CD14-positive monocyte (primary cell): ENCODE measurements at regions not wholly inside any gene's neighbourhood (a gene's known extent, or its start where the extent isn't known, plus 50 kb on each side); places are given as distances from the start of the nearest gene placed in this dataset.

Experiments used
- DNase-seq, 3 donors: peaks; one replicate each; pipeline ENCODE4 v3.0.0-alpha.2; 2011 to 2022
- H2AFZ ChIP-seq: 2 replicates; pipeline ENCODE4 v1.6.0; 2012; ENCODE audit warnings: mild to moderate bottlenecking, low read depth, low read length, inconsistent platforms; ENCODE audit not compliant: insufficient read depth, poor library complexity, severe bottlenecking
- H3K27ac ChIP-seq, 2 donors: 1 replicate in 1 of 2; 2 replicates in 1 of 2; pipeline ENCODE4 v1.5.1; 2012 to 2013; ENCODE audit warnings: low read length in 2 of 2, control low read depth in 1 of 2, inconsistent platforms in 1 of 2, low read depth in 1 of 2, mild to moderate bottlenecking in 1 of 2
- H3K27me3 ChIP-seq, 2 donors: one replicate each; pipeline versions ENCODE4 v1.6.0 to v1.6.1; 2011 to 2013; ENCODE audit warnings: low read length in 2 of 2; ENCODE audit not compliant: control insufficient read depth in 2 of 2, insufficient read depth in 2 of 2
- H3K36me3 ChIP-seq, 2 donors: replicated peaks in 1 of 2; 1 replicate in 1 of 2; 2 replicates in 1 of 2; pipeline versions ENCODE4 v1.5.1 to v1.6.1; 2012 to 2013; ENCODE audit warnings: low read length in 2 of 2, control low read depth in 1 of 2, inconsistent platforms in 1 of 2, mild to moderate bottlenecking in 1 of 2; ENCODE audit not compliant: insufficient read depth in 2 of 2, control insufficient read depth in 1 of 2
- H3K4me1 ChIP-seq, 2 donors: 1 replicate in 1 of 2; 2 replicates in 1 of 2; pipeline versions ENCODE4 v1.5.1 to v1.6.1; 2012 to 2013; ENCODE audit warnings: low read length in 2 of 2, control low read depth in 1 of 2, inconsistent platforms in 1 of 2, mild to moderate bottlenecking in 1 of 2, moderate library complexity in 1 of 2; ENCODE audit not compliant: insufficient read depth in 2 of 2, control insufficient read depth in 1 of 2
- H3K4me2 ChIP-seq: replicated peaks from 2 replicates; pipeline ENCODE3; 2012; ENCODE audit warnings: low read length, moderate library complexity, mild to moderate bottlenecking; ENCODE audit not compliant: poor library complexity, severe bottlenecking; ENCODE audit errors: extremely low read depth
- H3K4me3 ChIP-seq, 3 experiments: fragments of 200-600 bp in 1 of 3; sonication (generic) in 1 of 3; replicated peaks in 1 of 3; 1 replicate in 2 of 3; 2 replicates in 1 of 3; pipeline ENCODE4 v1.5.1; 2011 to 2013; ENCODE audit warnings: low read length in 3 of 3, mild to moderate bottlenecking in 3 of 3, control low read depth in 2 of 3, low read depth in 2 of 3, inconsistent platforms in 1 of 3, moderate library complexity in 1 of 3
- H3K79me2 ChIP-seq: 2 replicates; pipeline ENCODE4 v1.6.0; 2012; ENCODE audit warnings: mild to moderate bottlenecking, control low read depth, inconsistent platforms, low read length, moderate library complexity; ENCODE audit not compliant: insufficient read depth
- H3K9ac ChIP-seq: 2 replicates; pipeline ENCODE4 v1.6.0; 2017; ENCODE audit warnings: low read length, mild to moderate bottlenecking; ENCODE audit not compliant: insufficient read depth, poor library complexity, severe bottlenecking
- H3K9me3 ChIP-seq, 2 donors: replicated peaks in 1 of 2; 1 replicate in 1 of 2; 2 replicates in 1 of 2; pipeline versions ENCODE4 v1.5.1 to v1.6.1; 2012 to 2013; ENCODE audit warnings: low read length in 2 of 2, control low read depth in 1 of 2; ENCODE audit not compliant: control insufficient read depth in 1 of 2, insufficient read depth in 1 of 2
- H4K20me1 ChIP-seq: 2 replicates; pipeline ENCODE4 v1.6.0; 2012; ENCODE audit warnings: mild to moderate bottlenecking, low read length, control low read depth, moderate library complexity; ENCODE audit not compliant: insufficient read depth
- H3K27ac Mint-ChIP-seq, 7 donors: one replicate each; pipeline ENCODE4 v1.8.0; 2020; ENCODE audit warnings: mild to moderate bottlenecking in 7 of 7, mixed read lengths in 7 of 7, moderate library complexity in 6 of 7, inconsistent platforms in 2 of 7
- H3K27me3 Mint-ChIP-seq, 3 donors: one replicate each; pipeline ENCODE4 v1.8.0; 2021 to 2022; ENCODE audit warnings: low read depth in 3 of 3, mild to moderate bottlenecking in 3 of 3, mixed read lengths in 3 of 3, moderate library complexity in 3 of 3, inconsistent platforms in 1 of 3
- H3K36me3 Mint-ChIP-seq, 2 donors: one replicate each; pipeline ENCODE4 v1.8.0; 2020; ENCODE audit warnings: mixed read lengths in 2 of 2, inconsistent platforms in 1 of 2, mild to moderate bottlenecking in 1 of 2
- H3K4me1 Mint-ChIP-seq: one replicate; pipeline ENCODE4 v1.8.0; 2020; ENCODE audit warnings: mild to moderate bottlenecking, mixed read lengths
- H3K4me3 Mint-ChIP-seq, 2 donors: one replicate each; pipeline ENCODE4 v1.8.0; 2020; ENCODE audit warnings: mild to moderate bottlenecking in 2 of 2, mixed read lengths in 2 of 2, moderate library complexity in 1 of 2
- H3K9me3 Mint-ChIP-seq, 7 donors: one replicate each; pipeline ENCODE4 v1.8.0; 2020 to 2022; ENCODE audit warnings: mixed read lengths in 7 of 7, mild to moderate bottlenecking in 6 of 7, moderate library complexity in 6 of 7, inconsistent platforms in 2 of 7
- WGBS: methylation state at CpG from one replicate; pipeline ENCODE4 v1.1.5; 2013; ENCODE audit warnings: missing lambda C conversion rate; ENCODE audit not compliant: insufficient coverage; 5-methylcytosine and 5-hydroxymethylcytosine counted together
- intact Hi-C, 2 donors: fragments of 100-400 bp; cut with micrococcal nuclease; formaldehyde crosslinking; loops; one replicate each; pipeline versions ENCODE4 v1.15.0 to v1.15.1; 2023
- TF ChIP-seq, protein P1 (sequence below): fragments of 200-600 bp; IDR thresholded peaks from one replicate; pipeline ENCODE4 v1.8.0; 2022; ENCODE audit warnings: antibody characterized with exemption, mild to moderate bottlenecking

DNA sequence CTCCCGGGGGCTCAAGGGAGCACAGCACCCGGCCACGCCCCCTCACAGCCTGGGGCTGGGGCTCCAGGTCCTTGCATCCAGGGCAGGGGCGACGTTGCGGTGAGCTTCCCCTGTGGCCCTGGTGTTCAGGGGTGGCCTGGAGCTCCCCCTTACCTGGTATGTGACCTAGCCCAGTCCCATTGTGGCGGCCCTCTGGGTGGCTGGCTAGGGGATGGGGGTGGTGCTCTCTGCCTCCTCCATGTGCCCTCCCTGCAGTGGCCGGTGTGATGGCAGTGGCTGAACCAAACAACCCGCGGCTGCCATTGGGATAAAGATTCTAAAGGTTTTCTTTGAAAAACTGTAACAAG is 288.3 kb downstream of the RDH14 start:
- intact Hi-C loops, result no loop called here
- Histone ChIP-seq H3K27ac (no peak overlapping the region), H2AFZ (no peak overlapping the region), H3K4me3 (no peak overlapping the region), H3K27me3 (no peaks in the 10 kb centered on the region), H3K9ac (no peak overlapping the region), H3K4me2 (no peak overlapping the region), H3K79me2 (no peaks in the 10 kb centered on the region), H3K36me3 (no peaks in the 10 kb centered on the region), H3K4me1 (no peaks in the 10 kb centered on the region), H3K9me3 (peaks cover 0 to 9% of the 10 kb centered on the region in 2 donors), H4K20me1 (no peaks in the 10 kb centered on the region)
- Mint-ChIP-seq H3K4me1 (no peaks in the 10 kb centered on the region), H3K36me3 (no peaks in the 10 kb centered on the region), H3K9me3 (peaks cover 0 to 3% (median 2%) of the 10 kb centered on the region in 7 donors), H3K27me3 (no peaks in the 10 kb centered on the region), H3K4me3 (no peak overlapping the region), H3K27ac (peak overlapping the region in 1 of 7 donors; percentile 28)
- DNase-seq, result no peak
- TF ChIP-seq, protein P1, sequence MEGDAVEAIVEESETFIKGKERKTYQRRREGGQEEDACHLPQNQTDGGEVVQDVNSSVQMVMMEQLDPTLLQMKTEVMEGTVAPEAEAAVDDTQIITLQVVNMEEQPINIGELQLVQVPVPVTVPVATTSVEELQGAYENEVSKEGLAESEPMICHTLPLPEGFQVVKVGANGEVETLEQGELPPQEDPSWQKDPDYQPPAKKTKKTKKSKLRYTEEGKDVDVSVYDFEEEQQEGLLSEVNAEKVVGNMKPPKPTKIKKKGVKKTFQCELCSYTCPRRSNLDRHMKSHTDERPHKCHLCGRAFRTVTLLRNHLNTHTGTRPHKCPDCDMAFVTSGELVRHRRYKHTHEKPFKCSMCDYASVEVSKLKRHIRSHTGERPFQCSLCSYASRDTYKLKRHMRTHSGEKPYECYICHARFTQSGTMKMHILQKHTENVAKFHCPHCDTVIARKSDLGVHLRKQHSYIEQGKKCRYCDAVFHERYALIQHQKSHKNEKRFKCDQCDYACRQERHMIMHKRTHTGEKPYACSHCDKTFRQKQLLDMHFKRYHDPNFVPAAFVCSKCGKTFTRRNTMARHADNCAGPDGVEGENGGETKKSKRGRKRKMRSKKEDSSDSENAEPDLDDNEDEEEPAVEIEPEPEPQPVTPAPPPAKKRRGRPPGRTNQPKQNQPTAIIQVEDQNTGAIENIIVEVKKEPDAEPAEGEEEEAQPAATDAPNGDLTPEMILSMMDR, result no peak
- WGBS, result 92% methylated on average over 6 of the region's 10 CpGs

DNA sequence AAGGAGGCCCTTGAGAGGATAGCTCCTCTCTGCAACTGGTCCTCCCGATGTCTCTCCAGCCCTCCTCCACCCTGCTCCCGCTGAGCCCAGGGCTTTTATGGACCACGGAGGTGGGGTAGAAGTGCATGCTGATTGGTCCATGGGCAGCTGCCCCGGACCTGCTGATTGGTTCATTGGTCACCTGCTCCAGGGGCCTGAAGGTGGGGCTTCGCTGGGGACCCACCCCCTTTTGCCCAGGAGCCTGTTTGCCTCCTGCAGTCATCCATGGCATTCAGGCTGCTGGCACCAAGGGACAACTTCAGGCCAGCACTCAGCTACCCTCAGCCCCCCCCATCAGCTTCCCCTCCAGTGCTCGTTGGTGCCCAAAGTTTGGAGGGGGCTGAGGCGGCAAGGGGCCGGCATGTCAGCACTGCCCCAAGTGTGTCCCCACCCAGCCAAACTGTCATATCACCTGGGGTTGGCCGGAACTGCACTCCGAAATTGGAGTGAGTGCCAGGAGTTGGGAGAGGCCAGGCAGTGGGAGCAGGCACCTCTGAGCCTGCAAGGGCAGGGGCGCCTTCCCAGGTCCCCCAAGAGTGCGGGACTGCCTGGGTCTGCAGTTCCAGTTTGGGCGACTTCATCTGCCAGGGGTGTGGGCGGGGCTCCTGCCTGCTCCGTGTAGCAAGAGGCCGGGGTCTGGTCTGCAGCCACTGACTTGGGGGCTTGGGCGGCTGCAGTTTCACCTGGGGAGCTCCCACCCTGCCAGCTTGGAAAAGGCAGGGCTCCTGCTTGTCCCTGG is 288.9 kb downstream of the RDH14 start:
- over 99% methylated on average over 12 of the region's 17 CpGs for WGBS
- Mint-ChIP-seq H3K27ac (no peak overlapping the region), H3K27me3 (no peaks in the 10 kb centered on the region), H3K4me1 (no peaks in the 10 kb centered on the region), H3K9me3 (peaks cover 0 to 4% (median 2%) of the 10 kb centered on the region in 7 donors), H3K36me3 (no peaks in the 10 kb centered on the region), H3K4me3 (no peak overlapping the region)
- DNase-seq, result no peak
- no peaks in the 10 kb centered on the region for H3K36me3 ChIP-seq
- H3K4me3 ChIP-seq, result no peak overlapping the region
- intact Hi-C loops, result no loop called here
- no peak overlapping the region for H3K9ac ChIP-seq
- H3K4me2 ChIP-seq, result no peak overlapping the region
- no peak overlapping the region for H3K27ac ChIP-seq
- H3K9me3 ChIP-seq, result peaks cover 0 to 9% of the 10 kb centered on the region in 2 donors
- no peaks in the 10 kb centered on the region for H4K20me1 ChIP-seq
- no peaks in the 10 kb centered on the region for H3K27me3 ChIP-seq
- no peak overlapping the region for H2AFZ ChIP-seq
- TF ChIP-seq, protein P1, result no peak
- no peaks in the 10 kb centered on the region for H3K4me1 ChIP-seq
- H3K79me2 ChIP-seq, result no peaks in the 10 kb centered on the region
